GM19452 (cell line): ENCODE measurements at regions not wholly inside any gene's neighbourhood (a gene's known extent, or its start where the extent isn't known, plus 50 kb on each side); places are given as distances from the start of the nearest gene placed in this dataset.

ENCODE experiments used
- ATAC-seq: cut with Tn5 transposase; IDR thresholded peaks from one replicate; pipeline ENCODE4 v1.9.1; 2021; ENCODE audit not compliant: unreplicated experiment

- no peak for ATAC-seq
These were observed 53.6 kb upstream of the LYVE1 start for GRCh38 chr11:10622108-10622507.

GRCh38 chr11:10619131-10619680 is 50.7 kb upstream of the LYVE1 start:
- no peak for ATAC-seq

- no peak for ATAC-seq
These were observed 50.0 kb upstream of the LYVE1 start for GRCh38 chr11:10618490-10618889.
